HG03521 (cell line): ENCODE measurements at regions not wholly inside any gene's neighbourhood (a gene's known extent, or its start where the extent isn't known, plus 50 kb on each side); places are given as distances from the start of the nearest gene placed in this dataset.
"Not testable (repeated sequence)": the region's sequence is repeated elsewhere in the genome, so short reads cannot be mapped to it uniquely, and the experiment has no call there.

Experiments used
- ATAC-seq: cut with Tn5 transposase; IDR thresholded peaks from one replicate; pipeline ENCODE4 v1.9.1; 2021; ENCODE audit warnings: mild to moderate bottlenecking, moderate library complexity; ENCODE audit not compliant: unreplicated experiment

DNA sequence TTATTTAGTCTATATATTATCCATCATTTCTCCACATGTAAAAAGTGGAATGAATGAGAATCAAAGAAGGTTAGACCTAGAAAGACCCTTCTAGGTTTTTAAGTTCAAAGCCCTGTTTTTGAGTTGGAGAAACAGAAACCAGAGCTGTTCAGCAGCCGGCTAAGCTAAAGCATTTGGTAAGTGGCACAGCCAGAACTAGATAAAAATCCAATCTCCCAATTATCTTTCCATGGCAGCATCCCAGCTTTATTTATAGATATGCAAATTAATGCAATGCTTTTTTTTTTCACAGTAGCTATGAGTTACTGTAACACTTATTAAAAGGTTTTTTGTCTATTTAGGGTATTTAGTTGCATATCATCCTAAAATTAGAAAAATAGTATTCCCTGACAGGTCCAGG is 85.1 kb downstream of the NIBAN1 start:
- no peak for ATAC-seq

GRCh38 chr1:184888505-184888904 is 85.8 kb downstream of the NIBAN1 start:
- no peak for ATAC-seq

DNA sequence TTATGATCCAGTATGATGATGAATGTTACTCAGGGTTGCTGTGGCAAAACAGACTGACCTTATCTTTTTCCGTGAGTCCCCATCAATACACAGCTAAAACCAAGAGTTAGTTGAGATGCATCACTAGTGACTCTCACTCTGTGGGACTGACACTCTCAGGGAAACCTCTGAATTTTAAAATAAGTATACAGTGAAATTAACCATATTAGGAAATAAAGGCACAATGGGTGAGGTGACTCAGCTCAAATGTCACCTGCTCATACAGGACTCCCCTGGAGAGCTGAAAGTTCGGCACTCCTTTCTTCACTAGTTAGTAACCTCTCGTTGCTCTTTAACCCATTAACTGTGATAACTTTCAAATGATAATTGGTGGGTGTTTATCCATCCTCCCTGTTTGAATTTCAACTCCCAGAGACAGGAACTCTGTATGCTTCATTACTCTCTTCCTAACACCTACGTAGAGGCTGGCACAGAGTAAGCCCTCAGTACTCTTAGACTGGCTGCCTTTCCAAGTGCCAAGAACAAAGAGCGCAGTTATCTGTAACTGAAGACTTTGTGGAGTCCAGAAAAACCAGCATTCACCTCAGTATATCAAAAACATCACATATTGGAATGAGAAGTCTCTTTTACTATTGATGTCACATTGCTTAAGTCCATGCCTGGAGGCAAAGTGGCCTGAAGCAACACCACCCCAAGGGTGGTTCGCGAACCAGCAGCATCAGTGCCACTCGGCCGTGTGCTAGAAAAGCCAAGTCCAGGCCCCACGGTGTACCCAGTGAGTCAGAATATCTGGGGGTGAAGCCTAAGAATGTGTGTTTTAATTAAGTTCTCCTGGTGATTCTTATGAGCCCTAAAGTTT is 91.1 kb downstream of the NIBAN1 start:
- no peak for ATAC-seq

GRCh38 chr1:184881941-184882913 is 92.1 kb downstream of the NIBAN1 start:
- ATAC-seq: no peak

- no peak for ATAC-seq
Observed at GRCh38 chr1:184879876-184880557, 94.3 kb downstream of the NIBAN1 start.

- ATAC-seq: no peak
Observed at GRCh38 chr1:184878602-184879001, 95.7 kb downstream of the NIBAN1 start.

GRCh38 chr1:184878002-184878401 is 96.3 kb downstream of the NIBAN1 start:
- ATAC-seq: no peak

- ATAC-seq: not testable (repeated sequence)
Observed at GRCh38 chr1:184876015-184876414, 98.3 kb downstream of the NIBAN1 start.

DNA sequence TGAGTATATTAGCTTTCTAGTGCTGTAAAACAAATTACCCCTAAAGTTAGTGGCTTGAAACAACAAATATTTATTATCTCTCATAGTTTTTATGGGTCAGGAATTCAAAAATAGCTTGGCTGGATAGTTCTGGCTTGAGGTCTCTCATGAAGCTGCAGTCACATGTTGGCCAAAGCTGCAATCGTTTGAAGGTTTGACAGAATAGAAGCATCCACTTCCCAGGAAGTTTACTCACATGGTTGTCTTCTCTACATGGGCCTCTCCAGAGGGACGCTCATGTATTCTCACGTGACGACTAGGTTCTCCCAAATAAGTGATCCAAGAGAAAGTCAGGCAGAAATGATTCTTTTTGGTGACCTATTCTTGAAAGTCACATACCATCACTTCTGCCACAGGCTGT is 99.1 kb downstream of the NIBAN1 start:
- no peak for ATAC-seq

GRCh38 chr1:184870319-184870718 is 104.0 kb downstream of the NIBAN1 start:
- ATAC-seq: no peak

DNA sequence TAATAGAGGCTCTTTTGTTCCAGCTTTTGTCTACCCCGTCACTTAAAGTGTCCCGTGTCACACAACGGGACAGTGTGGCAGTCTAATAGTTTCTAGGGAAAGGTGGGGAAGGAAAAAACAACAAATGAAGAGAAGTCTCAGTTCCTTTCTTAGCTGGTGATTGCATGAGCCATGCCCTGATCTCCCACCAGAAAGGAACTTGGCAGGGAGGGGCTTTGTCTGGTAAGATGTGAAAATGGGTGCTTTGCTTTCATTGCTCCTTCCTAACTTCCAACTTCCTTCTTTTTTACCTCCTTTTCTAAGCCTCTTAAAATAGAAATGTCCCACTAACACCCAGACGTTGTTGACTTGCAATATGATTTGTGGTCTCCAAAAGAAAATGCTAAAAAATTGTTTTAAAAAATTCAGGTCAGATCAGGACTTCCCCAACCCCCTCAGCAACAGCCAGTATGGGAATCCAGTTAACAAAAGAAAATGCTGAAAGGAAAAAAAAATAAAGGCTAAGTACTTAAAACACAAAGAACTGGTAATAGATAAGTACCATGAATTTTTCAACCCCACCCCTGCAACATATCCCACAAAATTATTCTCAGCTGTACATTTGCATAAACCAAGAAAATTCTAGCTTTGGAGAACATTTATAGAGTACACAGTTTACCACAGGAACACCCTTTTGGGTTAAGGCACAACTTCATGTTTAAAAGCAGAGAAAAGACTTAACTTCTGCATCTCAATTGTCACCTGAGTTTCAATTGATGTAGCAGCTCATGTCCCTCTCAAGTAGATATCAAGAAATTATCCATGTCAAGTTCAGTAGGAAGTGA is 106.2 kb downstream of the NIBAN1 start:
- no peak for ATAC-seq

DNA sequence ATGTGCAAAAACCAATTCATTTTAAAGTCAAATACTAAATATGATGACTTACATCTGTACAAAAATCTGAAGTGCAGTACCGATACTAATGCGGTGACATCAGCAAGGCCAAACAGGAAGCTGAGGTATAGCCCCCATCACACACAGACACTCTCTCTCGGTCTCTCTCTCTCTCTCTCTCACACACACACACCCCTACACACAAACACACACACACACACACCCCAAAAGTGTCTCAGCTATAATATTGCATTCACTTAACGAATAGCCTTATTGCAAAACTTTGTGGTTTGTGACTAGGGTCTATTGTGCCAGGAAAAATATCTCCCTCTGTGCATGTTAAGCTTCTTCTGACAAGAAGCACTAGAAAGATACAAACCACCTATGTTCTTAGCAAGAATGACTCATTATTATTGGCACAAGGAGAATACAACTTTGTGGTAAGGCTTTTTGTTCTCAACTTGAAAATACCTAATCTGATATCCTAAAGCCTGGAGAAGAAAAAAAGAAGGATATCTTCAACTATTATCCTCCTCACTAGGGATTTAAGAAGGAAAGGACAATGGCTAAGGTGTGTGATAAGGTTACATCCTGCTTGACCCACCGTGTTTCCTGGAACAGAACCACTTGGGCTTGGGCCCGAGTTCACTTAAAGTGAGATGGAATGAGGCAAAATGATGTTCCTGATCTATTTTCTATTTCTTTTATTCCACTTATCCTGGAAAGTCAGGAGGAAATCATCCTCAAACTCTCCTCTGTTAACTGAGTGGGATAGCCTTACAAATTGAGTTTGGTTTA is 107.1 kb downstream of the NIBAN1 start:
- ATAC-seq: peak; percentile 96

GRCh38 chr1:184866586-184866985 is 107.7 kb downstream of the NIBAN1 start:
- ATAC-seq: peak; percentile 14

- no peak for ATAC-seq
Observed at GRCh38 chr1:184865831-184866230, 108.5 kb downstream of the NIBAN1 start.

DNA sequence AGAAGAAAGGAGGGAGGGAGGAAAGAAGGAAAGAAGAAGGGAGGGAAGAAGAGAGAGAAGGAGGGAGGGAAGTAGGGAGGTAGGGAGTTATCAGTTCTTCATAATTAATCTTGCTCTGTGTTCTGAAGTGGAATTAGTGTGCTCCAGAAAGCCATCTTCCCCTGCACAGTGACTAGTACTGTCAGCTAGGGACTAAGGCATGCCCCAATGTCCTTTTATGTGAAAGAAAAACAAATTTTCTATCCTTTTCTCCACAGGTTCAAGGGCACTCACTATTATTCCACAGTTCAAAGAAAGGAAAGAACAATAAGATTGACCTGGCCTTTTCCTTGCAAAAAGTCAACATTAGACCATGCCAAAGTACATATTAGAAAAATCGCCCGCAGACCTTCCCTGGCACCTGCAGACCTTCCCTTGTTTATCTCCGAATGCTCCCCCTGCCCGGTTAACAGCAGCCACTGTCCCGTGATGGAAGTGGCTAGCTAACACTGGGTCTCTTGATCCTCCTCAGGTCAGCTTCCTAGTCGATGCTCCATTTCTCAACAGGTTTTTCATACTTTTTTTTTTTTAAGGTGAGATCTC is 107.2 kb upstream of the EDEM3 start:
- ATAC-seq: no peak

- ATAC-seq: no peak
Observed at GRCh38 chr1:184860985-184861754, 106.5 kb upstream of the EDEM3 start.

- ATAC-seq: no peak
Observed at GRCh38 chr1:184860535-184860934, 105.9 kb upstream of the EDEM3 start.

DNA sequence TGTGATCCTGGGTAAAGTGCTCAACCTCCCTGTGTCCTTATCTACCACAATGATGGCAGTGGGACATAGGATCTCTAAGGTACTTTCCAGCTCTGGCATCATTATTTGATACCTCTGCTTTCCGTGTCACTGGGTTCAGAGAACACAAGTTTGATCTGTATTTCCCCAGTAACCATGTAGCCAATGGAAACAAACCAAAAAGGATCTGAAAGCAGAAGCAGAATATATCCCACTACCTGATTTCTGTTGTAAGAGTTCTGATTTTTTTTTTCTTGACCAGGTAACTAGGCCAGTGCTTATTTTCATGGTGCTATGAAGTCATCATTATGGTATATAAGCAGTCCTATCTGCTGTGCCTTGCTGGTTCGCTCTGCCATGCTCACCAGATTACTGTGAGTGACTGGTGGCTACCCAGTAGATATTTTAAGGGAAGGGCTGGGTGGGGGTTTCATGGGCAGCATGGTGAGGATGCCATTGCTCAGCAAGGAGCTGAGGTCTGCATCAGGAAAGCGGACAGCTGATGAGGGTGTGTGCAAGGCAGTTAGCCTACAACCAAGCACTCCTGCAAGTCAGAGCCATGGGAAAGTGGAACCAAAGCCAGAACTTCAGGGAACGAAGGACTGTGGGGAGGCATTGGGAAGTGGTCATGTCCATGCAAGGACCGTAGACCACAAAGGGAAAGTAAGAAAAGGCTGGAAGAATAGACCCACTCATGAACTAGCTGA is 104.9 kb upstream of the EDEM3 start:
- ATAC-seq: peak; percentile 61
